ENCODE measurements at regions not wholly inside any gene's neighbourhood (a gene's known extent, or its start where the extent isn't known, plus 50 kb on each side); places are given as distances from the start of the nearest gene placed in this dataset.
"Not testable (repeated sequence)": the region's sequence is repeated elsewhere in the genome, so short reads cannot be mapped to it uniquely, and the experiment has no call there.

GRCh38 chr10:44742248-44742647 lies 168.9 kb upstream of the TMEM72 start:
- DNase-seq (ENCODE audit: low read depth in 2 of 2): no peak

GRCh38 chr10:44743535-44743934 lies 167.6 kb upstream of the TMEM72 start:
- no peak for DNase-seq (ENCODE audit: low read depth in 2 of 2)

GRCh38 chr10:44745920-44746319 lies 165.2 kb upstream of the TMEM72 start:
- DNase-seq (ENCODE audit: low read depth in 2 of 2): no peak

- DNase-seq (ENCODE audit: low read depth in 2 of 2): no peak
Observed at GRCh38 chr10:44747593-44748172, 163.5 kb upstream of the TMEM72 start.

GRCh38 chr10:44749151-44749550 lies 162.0 kb upstream of the TMEM72 start:
- no peak for DNase-seq (ENCODE audit: low read depth in 2 of 2)

GRCh38 chr10:44752451-44753441 lies 158.4 kb upstream of the TMEM72 start:
- DNase-seq (ENCODE audit: low read depth in 2 of 2): no peak

- DNase-seq (ENCODE audit: low read depth in 2 of 2): not testable (repeated sequence)
Observed at GRCh38 chr10:44754355-44754754, 156.8 kb upstream of the TMEM72 start.

- DNase-seq (ENCODE audit: low read depth in 2 of 2): no peak
Observed at GRCh38 chr10:44755481-44755880, 155.7 kb upstream of the TMEM72 start.

GRCh38 chr10:44756216-44756615 lies 154.9 kb upstream of the TMEM72 start:
- DNase-seq (ENCODE audit: low read depth in 2 of 2): no peak

- no peak for DNase-seq (ENCODE audit: low read depth in 2 of 2)
Observed at GRCh38 chr10:44757551-44758205, 153.5 kb upstream of the TMEM72 start.

- no peak for DNase-seq (ENCODE audit: low read depth in 2 of 2)
Observed at GRCh38 chr10:44759122-44759521, 152.0 kb upstream of the TMEM72 start.

GRCh38 chr10:44760513-44760912 lies 150.6 kb upstream of the TMEM72 start:
- no peak for DNase-seq (ENCODE audit: low read depth in 2 of 2)

- DNase-seq (ENCODE audit: low read depth in 2 of 2): no peak
Observed at GRCh38 chr10:44761076-44761475, 150.1 kb upstream of the TMEM72 start.

GRCh38 chr10:44763331-44763730 lies 147.8 kb upstream of the TMEM72 start:
- no peak for DNase-seq (ENCODE audit: low read depth in 2 of 2)

- DNase-seq (ENCODE audit: low read depth in 2 of 2): no peak
Observed at GRCh38 chr10:44765299-44765698, 145.8 kb upstream of the TMEM72 start.

GRCh38 chr10:44766631-44767030 lies 144.5 kb upstream of the TMEM72 start:
- DNase-seq (ENCODE audit: low read depth in 2 of 2): no peak

GRCh38 chr10:44769450-44769849 lies 141.7 kb upstream of the TMEM72 start:
- no peak for DNase-seq (ENCODE audit: low read depth in 2 of 2)

GRCh38 chr10:44771233-44771995 lies 139.7 kb upstream of the TMEM72 start:
- no peak for DNase-seq (ENCODE audit: low read depth in 2 of 2)

GRCh38 chr10:44773565-44773964 lies 137.6 kb upstream of the TMEM72 start:
- no peak for DNase-seq (ENCODE audit: low read depth in 2 of 2)

- DNase-seq (ENCODE audit: low read depth in 2 of 2): no peak
Observed at GRCh38 chr10:44774676-44775401, 136.3 kb upstream of the TMEM72 start.

GRCh38 chr10:44775402-44775741 lies 135.8 kb upstream of the TMEM72 start:
- no peak for DNase-seq (ENCODE audit: low read depth in 2 of 2)

Data from stimulated activated CD4-positive, alpha-beta T cell treated with anti-CD3 and anti-CD28 coated beads, Interleukin-4, amount 100 ng/mL, for 48 hours (primary cell).